ENCODE measurements at regions not wholly inside any gene's neighbourhood (a gene's known extent, or its start where the extent isn't known, plus 50 kb on each side); places are given as distances from the start of the nearest gene placed in this dataset.
A peak's percentile ranks its signal among the peaks of the same experiment; 100 is the strongest.
"Not testable (repeated sequence)": the region's sequence is repeated elsewhere in the genome, so short reads cannot be mapped to it uniquely, and the experiment has no call there.

DNA sequence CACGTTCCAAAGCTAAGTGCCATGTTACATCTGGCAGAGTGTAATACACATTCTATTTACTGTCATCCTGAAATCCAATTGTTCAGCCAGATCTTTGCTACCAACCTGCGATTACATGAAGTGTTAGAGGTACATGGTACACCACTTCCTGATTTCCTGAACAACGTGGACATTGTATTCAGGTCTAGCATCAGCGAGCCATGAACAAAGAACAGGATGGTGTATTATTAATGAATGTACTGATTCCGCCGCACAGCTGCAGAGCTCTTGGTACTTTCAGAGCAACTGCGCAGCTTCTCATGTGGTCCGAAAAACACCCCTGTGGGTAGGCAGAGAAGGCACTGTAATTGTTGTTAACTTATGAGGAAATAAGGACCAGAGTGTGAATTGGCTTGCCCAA is 511.4 kb downstream of the AJAP1 start:
- no peak for DNase-seq

DNA sequence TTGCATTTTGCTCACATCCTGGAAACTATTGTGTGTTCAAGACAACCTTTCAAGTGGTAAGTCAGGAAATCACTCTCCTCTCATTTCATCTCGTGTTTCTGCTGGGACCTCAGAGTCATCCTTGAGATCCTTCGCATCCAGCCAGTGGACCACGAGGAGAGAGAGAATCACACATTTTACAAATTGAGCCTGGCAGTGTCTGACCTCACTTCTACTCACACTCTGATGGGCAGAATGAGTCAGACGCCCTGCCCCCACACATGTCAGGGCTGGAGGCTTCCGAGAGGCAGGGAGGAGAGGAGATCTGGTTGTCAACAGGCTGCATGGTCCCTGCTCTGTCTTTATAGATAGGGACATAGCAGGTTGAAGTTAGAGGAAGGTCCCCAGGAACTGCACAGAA is 509.7 kb downstream of the AJAP1 start:
- DNase-seq = no peak

DNA sequence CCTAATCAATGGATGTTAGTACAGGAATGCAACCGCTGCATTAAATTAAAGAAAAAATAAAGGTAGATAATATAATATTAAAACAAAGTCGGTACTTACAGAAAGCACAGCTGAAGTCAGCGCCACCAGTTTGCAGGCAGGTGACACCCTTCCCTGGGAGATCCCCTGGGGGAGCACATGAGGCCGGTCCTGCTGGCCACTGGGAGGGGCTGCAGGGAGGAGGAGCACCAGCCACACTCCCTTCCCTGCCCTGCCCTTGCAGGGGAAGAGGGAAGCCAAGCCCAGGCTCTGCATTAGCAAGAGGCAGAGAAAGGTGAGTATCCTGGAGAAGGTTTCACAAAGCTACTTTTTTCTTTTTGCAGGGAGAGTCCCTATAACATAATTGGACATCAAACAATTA is 507.0 kb downstream of the AJAP1 start:
- no peak for DNase-seq

DNA sequence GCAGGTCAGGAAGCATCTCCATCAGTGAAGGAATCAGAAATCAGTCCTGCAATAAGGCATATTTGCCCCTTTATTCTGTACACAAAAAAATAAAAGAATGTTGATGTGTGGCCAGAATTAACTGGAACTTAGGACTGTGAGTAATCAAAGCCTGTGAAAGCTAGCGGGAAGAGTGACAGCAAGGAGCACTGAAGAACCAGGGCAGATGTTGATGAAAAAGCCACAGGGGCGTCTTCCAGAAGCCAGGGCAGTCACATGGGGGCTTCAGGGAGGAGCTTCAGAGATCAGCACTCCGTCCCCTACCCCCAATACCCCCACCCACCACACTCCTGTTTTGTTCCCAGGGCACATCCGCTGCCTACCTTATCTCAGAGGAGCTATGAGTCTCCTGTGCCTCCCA is 502.8 kb downstream of the AJAP1 start:
- DNase-seq = no peak

DNA sequence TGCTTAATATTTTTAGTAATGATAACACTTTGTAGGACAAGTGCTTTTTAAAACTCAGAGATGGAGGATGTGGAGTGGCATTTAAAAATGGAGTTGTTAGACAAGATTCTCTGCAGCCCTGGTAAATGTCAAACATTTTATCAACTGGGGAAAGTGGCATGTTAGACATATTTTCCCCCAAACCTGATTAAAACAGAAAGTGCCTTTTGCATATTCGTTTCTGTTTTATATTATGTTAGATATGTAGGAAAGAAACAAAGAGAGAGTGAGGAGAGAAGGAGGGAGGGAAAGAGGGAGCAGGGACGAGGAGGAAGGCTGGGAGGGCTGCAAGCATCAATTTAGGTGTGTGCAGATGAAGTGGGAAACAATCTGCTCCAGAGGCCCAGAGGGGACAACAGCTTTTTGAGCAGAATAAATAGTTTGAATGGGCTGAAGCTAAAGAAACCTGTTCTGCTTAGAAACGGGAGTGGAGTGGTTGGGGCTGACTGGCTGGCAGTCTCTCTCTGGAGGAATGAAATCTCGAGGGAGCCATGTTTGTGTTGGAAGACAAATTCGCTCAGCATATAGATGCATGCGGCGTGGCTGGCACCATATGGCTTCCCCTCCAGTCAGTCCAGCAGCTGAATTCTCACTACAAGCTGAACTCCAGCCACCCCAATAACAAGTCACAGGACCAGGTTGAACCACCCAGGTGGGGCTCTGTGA is 502.2 kb downstream of the AJAP1 start:
- DNase-seq = no peak

DNA sequence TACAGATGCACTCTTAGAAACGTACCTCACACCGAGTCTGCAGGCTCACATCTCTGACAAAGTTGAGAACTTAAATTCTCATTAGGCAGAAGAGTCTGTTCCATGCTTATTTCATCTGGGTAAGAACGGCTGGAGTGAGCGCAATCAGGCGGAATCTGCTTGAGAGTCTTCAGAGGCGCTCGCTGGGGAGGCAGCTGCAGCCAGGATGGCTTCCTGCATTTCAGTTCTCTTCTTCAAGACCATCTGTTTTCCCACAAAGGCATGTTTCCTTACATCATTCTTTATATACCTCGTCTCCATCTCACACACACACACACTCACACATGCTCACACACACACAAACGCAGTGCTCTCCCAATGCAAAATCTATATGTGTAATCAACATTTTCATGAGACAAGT is 497.1 kb downstream of the AJAP1 start:
- DNase-seq = no peak

DNA sequence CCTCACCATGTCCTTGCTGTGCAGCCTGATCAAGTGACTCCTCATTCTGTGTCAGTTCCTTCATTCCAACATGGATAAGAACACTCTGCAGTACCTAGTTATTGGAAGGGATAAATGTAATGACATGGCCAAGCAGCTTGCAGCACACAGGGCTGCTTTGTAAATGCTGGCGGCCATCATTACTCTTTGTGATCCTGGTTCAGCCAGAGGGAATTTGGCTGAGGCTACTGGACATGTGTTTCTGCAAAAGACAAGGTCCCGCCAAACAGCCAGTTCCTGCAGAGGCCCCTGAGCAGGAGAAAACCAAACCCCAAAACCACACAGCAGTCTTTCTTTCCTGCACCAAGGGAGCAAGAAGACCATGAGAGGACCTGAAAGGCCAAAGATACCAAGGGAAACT is 495.8 kb downstream of the AJAP1 start:
- DNase-seq = no peak

DNA sequence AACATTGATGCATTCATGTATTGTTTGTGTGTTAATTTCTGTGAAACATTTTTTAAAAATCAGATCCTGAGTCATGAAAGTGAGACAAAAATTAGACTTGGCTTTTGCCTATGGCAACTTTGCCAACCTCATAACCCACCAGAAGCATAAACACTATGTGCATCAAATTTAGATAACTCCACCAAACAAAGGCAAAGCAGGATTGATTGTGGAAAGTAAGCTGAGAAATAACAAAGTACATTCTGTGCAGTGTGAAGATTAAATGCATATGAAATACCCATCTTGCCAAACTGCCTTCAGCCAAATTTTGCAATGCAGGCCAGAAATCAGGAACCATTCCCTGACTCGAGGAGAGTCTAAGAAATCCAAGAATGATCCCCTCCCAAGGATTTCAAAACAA is 493.4 kb downstream of the AJAP1 start:
- no peak for DNase-seq

DNA sequence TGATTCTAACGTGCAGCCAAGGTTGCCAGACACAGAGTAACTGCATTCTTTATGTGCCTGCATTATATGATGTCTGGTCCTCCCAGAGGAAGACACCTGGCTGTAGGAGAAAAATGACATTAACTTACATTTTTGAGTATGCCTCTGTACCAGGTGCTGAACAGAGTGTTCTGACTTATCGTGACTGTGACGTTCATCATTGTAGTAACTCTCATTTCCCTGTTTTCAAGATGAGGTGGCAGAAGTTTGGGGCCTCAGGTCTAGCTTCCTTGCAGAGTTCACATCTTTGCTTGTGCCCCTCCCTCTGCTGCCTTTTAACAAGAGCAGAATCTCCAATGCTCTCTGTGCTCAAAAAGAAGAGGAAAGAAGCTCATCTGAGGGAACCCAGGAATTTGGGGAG is 488.0 kb downstream of the AJAP1 start:
- DNase-seq = no peak

DNA sequence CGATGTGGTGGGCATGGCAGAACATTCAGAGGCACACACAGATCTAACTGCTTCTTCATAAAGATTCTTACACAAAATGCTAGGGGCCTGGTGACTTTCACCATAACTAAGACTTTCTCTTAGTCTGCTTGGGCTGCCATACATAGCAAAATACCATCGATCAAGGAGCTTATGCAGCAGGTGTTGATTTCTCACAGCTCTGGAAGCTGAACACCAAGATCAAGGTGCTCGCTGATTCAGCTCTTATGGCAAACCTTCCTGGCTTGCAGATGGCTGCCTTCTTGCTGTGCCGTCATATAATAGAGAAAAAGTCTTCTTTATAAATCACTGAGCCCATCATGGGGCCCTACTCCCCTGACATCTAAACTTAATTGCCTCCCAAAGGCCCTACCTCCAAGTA is 487.3 kb downstream of the AJAP1 start:
- DNase-seq = no peak

DNA sequence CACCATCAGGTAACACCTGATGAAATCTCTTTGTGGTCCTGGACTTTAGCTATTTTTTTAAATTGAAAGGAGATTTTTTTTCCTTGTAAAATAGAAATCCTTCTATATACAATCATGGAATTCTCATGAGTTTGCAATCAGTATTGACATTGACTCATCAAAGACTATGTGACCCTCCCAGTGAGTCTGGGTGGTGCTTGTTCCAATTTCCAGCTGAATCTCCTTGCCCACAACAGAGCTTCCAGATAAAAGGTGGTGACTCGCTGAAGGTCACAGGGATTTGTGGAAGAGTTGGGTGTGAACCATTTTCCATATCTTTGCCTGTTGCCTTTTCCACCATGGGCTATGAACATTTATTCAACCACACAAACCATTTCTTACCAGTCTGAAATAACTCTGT is 486.6 kb downstream of the AJAP1 start:
- DNase-seq = no peak

DNA sequence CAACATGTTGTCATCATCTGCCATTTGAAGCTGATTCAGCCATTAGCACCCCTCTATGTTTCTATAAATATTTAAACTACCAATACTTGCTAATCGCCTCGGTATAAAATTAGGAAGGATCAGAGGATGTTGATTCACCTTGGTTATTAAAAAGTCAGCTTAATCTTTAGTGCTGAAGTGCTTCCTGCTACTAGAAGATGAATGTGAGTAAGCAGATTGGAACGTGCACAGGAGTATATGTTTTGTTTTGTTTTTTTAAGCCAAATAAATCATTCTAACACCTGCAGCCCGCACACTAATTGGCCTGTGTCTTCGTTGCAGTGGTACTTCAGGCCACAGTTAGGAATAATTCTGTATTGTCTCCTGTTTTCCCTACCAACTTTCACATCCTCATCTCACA is 485.7 kb downstream of the AJAP1 start:
- DNase-seq = no peak

DNA sequence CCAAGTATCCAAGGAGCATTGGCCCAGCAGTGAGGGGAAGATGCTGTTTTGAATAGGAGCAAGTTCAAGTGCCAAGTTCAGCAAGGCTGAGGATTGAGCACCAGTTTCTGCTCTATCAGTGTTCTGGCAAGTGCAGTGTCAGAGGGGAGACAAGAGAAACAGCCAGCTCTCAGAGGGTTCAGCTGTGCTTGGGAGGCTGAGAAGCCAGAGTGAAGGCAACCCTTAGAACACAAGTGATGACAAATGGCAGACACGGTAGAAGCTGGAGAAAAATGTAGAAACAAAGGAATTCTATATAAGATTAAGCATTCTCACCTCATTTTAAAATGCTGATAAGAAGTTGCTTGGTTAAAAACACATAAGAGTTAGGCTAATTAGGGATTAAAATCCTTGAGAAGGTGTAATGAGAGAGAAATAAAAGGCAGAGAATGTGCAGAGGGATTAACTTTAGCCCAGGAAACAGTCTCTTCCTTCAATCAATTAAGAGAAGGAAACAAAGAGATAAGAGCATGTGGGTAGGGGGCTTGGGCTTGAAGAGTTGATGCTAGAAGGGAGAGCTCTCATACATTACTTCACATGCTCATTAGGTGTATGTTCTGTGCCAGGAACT is 475.4 kb downstream of the AJAP1 start:
- no peak for DNase-seq

DNA sequence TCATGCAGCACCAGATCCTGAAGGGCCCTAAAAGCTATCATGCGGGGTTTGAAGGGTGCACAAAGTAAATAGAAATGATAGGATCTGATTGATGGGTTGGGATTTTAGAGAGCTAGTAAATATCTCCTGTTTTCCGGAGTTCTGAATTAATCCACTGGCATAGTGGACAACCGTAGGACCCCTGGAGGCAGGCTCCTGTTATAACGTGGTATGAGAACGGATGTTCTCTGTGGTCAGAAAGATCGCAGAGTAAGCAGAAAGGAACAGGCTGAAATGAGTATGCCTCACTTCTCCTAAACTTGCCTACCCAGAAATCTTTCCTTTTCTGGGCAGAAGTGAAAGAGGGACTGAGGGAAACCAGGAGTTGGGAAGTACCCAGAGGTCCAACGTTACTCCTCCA is 470.8 kb downstream of the AJAP1 start:
- DNase-seq = no peak

DNA sequence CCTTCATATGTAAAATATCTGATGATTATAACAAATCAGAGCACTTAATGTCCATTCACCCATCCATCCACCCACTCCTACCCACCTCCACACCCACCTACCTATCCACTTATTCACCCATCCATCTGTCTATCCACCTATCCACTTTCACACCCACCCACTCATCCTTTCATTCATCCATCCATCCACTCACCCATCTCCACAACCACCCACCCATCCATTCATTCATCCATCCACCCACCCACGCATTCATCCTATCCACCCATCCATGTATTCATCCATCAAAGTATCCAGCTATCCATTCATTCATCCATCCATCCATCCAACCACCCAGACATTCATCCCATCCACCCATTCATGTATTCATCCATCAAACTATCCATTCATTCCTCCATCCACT is 466.1 kb downstream of the AJAP1 start:
- no peak for DNase-seq

DNA sequence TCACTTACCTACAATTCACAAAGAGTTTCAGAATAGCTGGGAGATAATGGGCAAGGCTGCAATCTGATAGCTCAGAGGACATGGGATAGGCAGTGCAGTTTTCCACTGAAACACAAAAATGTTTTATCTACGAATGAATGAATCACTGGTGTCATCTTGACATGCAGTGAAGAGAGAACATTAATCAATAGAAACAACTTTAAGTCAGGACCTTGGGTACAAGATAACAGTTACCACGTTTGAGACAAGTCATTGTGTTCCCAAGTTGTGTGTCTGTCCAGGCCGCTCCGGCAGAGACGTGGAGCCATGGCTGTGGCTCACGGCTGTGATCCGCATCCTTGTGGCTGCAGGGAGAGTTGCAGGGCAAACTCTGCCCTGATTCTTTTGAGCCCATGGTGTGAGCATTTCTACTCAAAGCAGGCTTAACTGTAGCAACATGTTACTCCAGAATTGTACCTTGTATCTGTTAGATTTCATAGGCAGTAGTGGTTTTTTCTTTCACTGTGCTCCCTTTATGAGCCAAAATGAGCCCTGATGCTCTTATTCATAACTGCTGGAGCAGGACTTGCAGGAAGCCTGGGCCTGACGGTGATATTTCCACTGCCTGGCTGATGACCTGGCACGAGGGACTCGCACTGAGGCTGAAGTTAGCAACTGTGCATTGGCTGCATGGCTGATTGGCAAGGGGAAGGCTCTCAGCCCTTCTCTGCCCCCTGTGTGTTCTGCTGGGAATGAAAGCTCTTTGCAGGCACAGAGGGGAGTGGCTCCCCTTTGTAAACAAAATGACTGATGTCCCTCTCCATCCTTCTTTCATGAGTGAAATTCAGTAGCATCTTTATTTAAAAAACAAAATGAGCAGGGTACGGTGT is 465.2 kb downstream of the AJAP1 start:
- DNase-seq = no peak

DNA sequence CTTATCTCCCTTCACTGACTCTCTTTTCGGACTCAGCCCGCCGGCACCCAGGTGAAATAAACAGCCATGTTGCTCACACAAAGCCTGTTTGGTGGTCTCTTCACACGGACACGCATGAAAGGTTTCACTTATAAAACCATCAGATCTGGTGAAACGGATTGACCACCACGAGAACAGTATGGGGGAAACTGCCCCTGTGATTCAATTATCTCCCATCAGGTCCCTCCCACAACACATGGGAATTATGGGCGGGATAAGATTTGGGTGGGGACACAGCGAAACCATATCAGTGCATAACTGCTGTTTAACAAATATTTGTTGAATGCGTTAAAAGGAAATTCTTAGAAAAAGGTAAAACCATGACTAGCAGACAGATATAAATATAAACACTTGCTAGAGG is 464.4 kb downstream of the AJAP1 start:
- DNase-seq = not testable (repeated sequence)

DNA sequence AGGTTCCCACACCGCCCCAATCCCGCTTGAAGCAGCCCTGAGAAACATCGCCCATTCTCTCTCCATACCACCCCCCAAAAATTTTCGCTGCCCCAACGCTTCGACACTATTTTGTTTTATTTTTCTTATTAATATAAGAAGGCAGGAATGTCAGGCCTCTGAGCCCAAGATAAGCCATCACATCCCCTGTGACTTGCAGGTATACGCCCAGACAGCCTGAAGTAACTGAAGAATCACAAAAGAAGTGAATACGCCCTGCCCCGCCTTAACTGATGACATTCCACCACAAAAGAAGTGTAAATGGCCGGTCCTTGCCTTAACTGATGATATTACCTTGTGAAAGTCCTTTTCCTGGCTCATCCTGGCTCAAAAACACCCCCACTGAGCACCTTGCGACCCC is 463.9 kb downstream of the AJAP1 start:
- not testable (repeated sequence) for DNase-seq

DNA sequence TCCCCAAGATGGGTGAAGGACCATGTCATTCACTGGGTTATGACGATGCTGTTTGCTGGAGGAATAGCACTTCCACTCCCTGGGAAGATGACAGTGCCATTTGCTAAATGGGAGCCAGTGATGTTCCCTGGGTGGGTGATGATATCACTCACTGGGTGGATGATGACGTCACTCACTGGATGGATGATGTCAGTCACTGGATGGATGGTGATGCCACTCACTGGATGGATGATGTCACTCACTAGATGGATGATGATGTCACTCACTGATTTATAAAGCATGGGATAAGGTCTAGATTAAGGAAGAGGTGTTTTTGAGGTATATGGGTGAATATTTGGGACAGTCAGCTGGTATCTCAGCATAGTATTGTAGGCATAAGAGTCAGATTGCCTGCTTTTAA is 457.2 kb downstream of the AJAP1 start:
- DNase-seq = no peak

DNA sequence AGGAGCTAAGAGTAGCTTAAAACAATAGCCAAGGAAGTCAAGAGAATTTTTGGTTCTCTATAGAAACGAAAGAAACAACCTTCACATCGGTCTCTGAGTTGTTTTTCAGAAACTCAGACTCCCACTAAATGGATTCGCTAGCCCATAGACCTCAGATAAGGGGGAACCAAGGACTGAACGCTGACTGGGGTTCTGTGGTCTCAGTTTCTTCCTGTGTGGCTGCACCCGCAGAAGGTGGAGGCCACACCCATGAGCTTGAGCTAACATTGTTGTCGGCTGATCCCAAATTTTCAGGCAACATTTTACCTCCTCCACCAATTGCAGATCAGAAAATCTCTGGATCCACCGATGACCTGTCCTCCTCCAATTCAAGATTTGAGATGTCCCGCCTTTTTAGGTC is 456.1 kb downstream of the AJAP1 start:
- no peak for DNase-seq

DNA sequence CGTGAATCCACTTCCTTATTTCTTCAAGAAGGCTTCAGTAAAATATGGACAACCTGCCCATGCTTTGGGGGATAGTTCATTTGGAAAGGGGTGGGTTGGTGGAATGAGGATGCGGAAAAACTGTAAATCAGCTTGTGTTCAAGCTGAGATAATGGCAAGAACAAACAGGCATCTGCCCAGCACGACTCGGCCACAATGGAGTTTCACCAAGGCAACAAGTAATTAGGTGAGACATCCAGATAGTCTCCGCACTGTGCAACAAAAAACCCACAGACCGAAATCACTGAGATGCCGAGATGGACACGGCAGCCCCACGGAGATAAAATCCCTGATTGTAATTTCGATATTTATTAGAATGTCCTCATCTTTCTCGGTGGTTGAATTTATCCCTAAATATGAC is 455.2 kb downstream of the AJAP1 start:
- peak; percentile 42 for DNase-seq

DNA sequence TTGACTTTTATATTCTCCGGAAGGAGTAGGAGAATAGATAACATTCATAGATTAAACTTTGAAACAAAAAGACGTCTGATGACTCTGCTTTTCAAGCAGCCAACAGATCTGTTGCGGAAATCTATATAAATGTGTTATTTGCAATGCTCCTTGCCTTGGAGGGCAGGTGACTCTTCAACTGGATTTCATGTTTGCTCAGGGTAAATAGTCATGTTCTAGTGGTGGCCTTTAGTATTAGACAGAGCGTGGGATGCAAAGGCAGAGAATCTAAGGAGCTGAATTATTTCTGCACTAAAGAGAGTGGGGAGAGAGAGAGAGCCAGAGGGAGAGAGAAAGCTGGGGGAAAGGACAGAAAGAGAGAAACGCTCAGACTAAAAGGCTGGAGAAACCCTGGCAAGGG is 454.3 kb downstream of the AJAP1 start:
- DNase-seq = peak; percentile 29

DNA sequence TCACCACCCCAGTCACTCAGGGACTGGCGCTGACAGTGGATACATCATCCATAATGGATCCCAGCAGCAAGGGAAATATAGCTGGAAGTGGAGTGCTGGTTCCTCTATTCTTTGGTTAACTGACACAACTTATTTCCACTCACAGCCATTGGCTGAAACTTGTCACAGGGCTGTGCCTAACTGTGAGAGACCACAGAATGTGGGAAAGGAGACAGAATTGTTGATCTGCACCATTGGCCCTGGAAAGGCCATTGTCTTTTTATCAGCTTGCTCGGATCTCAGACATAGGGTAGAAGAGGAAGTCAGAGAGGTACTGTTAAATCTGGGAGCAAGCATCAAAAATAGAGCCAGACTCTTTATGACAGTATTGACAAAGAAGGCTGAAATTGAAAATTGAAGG is 451.3 kb downstream of the AJAP1 start:
- DNase-seq = no peak

DNA sequence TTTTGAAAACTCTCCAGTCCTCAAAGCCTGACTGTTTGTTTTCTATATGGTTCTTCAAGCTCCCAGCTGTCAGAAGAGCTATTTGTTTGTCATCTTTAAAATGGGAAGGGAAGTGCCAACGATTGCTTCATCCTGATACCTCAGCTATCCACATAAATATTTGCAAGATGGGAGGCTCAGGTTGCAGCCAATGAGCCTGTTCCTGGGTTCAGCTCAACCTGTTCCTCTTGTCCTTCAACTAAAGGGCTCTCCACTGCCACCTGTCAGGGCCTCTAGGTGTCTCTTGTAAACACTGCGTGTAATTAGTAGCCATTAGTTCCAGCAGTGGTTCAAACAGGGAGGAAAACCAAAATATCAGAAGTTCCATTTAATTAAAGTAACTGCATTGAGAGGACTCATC is 445.1 kb downstream of the AJAP1 start:
- peak; percentile 71 for DNase-seq
